Stimulated activated CD4-positive, alpha-beta T cell treated with anti-CD3 and anti-CD28 coated beads, Interleukin-4, amount 100 ng/mL, for 24 hours (primary cell): ENCODE measurements at regions not wholly inside any gene's neighbourhood (a gene's known extent, or its start where the extent isn't known, plus 50 kb on each side); places are given as distances from the start of the nearest gene placed in this dataset.

Experiments
- DNase-seq: peaks from one replicate; pipeline ENCODE4 v3.0.0-alpha.2; 2020

GRCh38 chr13:34591900-34592529, 350.1 kb upstream of the NBEA start:
- no peak for DNase-seq

DNA sequence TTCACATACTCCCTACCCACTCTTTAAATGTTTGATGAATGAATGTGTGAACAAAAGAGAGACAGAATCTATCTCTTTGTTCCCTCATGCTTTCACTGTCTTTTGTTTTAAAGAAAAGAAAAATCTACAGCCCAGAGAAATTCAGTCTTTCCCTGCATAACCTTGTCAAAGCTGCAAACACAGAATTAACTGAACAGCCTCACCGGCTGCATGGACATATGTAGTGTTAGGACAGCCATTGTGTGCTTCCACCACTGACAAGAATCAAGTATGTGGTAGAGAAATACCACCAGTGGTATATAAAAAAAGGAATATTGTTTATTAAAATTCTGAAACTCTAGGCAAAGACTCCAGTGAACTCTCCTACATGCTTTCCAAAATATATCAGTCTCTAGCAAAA, 348.4 kb upstream of the NBEA start:
- DNase-seq = no peak

DNA sequence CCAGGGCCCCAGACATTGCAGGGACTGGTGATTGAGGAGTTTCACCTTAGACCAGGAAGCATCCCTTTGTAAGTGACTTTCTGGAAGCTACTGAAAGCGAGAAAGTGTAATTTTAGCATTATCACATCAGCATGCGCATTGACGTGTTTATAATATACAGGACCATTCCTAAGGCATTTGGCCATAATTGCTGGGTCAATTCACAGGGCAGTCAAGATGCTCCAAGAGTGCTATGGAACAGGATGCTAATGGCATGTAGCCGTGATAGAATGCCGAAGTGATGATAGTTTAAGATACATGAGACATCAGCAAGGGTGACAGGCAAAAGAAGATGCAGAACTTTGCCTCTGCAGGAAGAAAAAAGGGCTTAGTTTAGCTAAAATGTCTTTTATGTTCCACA, 347.6 kb upstream of the NBEA start:
- DNase-seq = no peak

DNA sequence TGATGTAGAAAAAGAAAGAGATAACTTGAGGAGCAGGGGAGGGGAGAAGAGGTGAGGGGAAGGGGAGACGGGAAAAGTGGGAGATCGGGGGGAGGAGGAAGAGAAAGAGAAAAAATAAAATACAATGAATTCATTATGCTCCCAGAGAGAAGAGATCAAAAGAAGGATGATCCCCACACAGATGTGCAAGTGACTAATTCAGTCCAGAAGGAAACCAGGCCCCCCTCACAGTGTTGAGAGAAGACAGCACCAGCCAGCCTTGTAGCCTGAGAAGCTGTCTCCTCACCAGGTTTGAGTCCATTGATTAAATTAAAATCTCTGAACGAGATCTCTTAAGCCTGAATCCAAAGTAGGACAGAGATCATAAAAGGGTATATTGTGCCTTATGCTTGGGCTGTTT, 333.7 kb upstream of the NBEA start:
- DNase-seq = no peak

- DNase-seq = no peak
These were observed 330.4 kb upstream of the NBEA start for GRCh38 chr13:34611671-34612070.

DNA sequence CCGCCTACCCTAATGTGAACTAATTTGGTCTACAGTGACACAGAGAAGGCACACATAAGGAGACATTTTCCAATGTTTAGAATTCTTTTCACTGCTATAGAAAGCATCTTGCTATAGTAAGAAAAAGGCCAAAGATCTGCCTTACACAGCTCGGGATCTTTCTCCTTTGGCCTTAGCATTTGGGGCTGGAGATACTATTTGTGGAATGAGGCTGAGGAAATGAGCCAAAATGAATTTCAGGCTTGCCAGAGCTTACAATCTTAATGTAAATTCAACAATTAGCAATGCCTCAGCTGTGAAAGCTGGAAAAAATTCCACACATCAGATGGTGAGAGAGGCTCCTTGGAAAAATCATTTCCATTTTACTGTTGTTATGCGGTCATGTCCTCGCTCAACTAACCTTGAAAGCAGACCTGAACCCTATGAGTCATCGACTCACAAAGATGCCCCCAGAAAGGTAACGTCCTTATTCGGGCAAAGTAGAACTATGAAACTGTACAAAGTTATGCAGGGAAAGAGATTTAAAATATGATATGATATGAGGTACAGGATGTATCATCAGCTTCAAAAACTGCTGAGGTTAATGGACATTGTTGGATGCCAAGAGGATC, 324.5 kb upstream of the NBEA start:
- no peak for DNase-seq

DNA sequence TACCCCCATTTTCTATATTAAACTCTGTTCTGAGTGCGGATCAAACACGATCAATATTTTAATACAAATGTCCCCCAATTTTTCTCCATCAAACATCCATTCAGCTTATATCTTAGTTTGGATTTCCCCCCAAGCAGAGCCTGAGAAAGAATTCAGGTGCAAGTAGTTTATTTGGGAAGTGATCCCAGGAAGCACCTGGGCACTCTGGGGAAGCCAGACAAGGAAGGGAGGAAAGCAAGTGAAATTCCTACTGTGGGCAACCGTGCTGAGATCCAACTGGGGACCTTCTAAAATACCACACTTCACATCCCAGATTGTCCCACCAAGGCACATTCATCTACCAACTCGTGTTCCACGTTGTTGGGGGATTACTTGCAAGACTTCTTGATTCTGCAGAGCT, 323.4 kb upstream of the NBEA start:
- no peak for DNase-seq

DNA sequence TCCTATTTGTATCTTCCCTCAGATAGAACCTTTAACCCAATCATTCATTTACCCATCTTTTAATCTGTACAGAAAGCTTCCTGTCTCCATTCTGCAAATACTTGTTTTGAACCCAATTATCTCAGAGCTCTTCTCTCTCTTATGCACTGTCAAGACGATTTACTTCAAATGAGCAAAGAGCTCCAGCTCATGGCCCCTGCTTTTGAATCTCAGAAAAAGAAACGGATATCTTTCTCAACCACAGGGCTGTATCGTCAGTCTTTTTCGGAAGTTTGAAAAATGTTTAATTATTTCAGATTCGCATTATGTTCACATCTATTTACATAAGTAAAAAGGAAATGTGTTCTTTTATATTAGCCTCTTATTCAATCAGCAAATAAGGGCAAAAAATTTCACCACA, 322.7 kb upstream of the NBEA start:
- no peak for DNase-seq

DNA sequence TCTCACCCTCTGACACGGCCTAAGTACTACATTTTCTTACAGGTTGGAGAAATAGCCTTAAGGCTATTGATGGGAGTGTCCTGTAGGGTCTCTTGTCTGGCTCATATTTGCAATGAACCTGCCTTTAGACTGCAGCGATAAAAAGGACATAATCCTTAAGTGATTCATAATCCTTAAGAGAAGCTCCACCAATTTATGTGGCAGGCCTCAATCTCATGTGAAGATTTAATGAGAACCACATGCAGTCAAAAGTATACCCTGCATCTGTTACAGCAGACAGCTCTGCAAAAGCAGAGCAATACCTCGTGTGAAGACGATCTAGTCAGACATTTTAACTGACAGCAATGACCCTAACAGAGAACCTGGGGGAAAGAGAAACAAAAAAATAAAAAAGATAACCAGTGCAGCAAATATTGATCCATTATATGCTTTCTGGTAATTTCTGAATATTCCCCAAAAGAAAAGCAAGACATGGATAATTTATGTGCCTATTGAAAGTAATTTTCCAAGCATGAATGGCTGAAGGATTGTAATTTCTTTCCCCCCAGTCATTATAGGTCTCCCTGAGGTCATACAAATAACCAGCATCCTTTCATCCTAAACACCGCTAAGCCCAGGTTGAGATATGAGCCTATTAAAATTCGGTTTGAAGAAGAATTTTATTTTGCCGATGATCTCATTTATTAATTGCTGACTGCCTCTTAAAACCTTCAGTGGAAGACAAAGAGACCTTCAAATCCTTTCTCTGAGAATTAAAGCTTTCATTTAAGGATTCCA, 321.8 kb upstream of the NBEA start:
- DNase-seq = no peak

- DNase-seq = no peak
These were observed 321.2 kb upstream of the NBEA start for GRCh38 chr13:34620862-34621261.

DNA sequence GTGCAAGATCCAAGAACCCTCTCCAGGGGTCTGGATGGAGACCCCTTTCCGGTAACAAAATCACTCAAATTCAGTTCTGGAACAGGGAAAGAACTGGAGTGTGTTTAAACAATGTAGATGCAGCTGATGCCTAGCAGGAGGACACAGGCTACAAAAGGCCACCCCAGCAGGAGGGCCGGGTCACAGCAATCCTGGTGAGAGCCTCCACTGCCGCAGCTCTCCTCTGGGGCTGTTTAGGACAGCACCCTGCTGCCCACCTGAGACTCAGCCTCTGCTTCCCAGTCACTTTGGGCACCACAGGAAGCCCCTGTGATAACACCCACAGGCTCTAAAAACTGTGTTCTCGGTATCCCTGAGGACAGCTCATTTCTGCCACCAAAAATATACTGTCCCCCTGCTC, 318.7 kb upstream of the NBEA start:
- no peak for DNase-seq

GRCh38 chr13:34627509-34628208, 314.4 kb upstream of the NBEA start:
- DNase-seq = no peak

DNA sequence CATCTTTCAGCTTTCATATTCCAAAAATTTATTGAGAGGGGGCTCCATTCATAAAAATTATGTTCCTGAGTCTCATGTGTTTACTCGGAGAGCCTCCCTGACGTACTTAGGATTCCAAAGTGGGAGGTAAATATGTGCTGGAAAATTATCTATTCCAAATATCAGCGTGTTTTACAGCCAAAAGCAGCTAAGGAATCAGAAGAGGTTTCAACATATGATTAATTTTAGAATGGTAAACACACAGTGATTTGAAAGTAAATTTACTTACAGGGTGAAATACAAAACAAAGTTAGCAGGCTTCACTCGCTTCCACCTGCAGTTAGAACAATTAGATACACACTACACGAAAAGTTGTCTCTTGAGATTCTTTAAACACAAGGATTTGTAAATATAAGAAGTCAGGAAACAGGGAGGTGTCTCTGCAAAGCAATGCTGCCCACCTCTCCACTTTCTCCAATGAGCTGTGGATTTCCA, 313.8 kb upstream of the NBEA start:
- no peak for DNase-seq

DNA sequence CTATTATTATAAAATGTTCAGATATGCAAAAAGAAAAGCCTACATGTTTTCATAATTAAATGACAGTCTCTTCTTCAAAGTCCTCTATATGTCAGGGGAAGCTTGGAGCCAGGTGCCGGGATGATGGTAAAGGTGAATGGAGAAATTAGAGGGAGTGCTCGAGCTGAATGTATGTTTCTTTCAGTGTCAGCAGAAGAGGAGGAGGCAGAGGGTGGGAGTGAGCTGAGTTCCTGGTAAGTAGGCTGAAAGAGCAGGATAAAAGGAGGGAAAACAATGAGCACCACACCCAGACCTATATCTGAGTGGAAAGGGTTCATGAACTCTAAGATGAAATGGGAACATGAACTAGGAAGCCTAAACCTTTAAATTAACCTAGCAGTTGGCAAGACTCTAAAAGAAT, 307.6 kb upstream of the NBEA start:
- DNase-seq = no peak

DNA sequence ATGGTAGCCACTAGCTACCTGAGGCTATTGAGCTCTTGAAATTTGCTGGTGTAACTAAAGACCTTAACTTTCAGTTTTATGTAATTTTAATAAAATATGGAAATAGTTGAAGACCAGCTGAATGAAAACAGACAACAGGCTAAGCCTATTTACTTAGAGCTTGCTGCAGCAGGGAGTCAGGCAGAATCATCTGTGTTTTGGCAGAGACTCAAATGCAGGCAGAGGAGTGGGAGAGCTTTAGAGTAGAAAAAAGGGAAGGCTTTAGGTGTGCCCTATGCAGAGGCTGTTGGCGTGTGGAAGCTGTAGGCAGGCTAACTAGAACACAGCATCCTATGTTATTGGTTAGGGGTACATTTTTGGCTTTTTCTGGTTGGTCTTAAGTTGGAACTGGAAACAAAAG, 304.9 kb upstream of the NBEA start:
- DNase-seq = no peak

GRCh38 chr13:34637636-34638035, 304.4 kb upstream of the NBEA start:
- DNase-seq = no peak

DNA sequence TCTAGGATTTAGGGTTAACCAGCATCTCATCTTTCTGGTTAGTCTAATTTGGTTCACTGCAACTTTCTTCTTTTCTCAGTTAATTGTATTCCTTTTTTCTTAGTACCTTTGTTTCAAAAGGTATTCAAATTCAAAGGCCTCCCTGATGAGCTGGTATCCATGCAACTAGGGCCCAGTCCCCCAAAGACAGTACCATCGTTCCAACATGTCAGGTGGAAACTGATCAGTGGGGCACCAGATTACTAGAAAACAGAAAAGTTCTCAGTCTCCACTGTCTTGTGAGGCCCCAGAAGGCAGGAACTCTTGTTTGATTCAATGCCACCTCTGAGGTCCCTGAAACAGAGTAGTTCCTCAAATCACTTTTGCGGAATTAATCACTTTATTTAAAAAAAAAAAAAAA, 303.2 kb upstream of the NBEA start:
- DNase-seq = no peak

DNA sequence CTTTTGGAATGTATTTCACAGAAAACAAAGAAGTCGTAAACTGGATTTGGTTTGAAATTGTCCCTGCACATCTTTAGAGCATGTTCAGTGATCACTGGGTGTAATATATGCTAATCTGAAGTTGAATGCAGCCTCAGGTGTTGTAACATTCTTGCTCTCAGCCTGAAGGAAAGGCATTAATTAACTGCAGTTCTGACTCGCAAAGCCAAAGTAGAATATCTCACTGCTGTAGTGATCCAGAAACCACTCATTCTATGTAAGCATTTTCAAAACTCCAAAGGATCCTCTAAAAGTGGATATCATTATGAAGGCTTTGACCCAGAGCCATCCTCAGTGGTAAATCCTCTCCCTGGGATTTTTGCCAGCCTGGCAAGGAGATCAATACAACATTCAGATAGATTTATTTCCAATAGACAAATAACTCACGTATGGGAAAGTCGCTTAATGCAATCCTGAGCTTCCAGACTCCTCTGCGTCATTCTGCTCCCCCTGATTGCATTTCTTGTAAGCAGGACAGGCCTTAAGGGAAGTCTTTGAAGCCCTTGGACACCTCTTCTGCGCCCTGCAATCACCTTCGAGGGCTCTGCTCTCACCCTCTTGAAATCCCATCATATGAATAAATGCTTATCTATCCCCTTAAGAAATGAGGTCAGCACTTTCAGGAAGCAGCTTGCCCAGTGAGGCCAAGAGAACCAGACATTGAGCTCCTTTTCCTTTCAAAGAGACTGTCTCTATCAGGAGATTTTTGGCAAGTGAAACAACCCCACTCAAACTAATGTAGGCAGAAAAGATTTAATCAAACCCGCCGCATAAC, 301.7 kb upstream of the NBEA start:
- DNase-seq = no peak

- DNase-seq = no peak
These were observed 301.1 kb upstream of the NBEA start for GRCh38 chr13:34640993-34641330.

- no peak for DNase-seq
These were observed 294.5 kb upstream of the NBEA start for GRCh38 chr13:34647379-34648150.

GRCh38 chr13:34654203-34654602, 287.9 kb upstream of the NBEA start:
- DNase-seq = no peak

DNA sequence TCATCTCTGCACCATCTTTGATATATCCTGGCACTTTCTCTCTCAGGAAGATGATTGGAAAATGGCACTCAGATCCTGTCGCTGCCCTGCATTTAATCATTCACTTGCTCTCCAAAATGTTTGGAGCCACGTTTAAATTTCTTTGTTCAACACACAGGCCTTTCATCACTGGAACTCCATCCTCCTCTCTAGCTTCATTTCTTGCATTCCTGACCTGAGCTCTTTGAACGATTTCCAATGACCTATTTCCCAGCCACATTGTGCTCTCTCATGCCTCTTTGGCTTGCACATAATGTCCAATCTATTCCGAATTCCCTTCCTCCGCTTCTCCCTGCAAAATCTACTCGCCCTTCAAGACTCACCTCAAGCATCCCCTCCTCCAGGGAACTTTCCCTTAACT, 287.4 kb upstream of the NBEA start:
- DNase-seq = no peak
